ENCODE measurements at regions not wholly inside any gene's neighbourhood (a gene's known extent, or its start where the extent isn't known, plus 50 kb on each side); places are given as distances from the start of the nearest gene placed in this dataset.

- no peak overlapping the region for H3K27ac Mint-ChIP-seq
- H3K4me3 ChIP-seq (ENCODE audit: low read length): no peak overlapping the region
- peaks cover 4% of the 10 kb centered on the region for H3K9me3 ChIP-seq (ENCODE audit: control insufficient read depth, insufficient read depth, low read length)
- peaks cover 19 to 27% of the 10 kb centered on the region in 2 donors for H3K9me3 Mint-ChIP-seq
- H3K27ac ChIP-seq (ENCODE audit: low read length): no peak overlapping the region
- ATAC-seq (no peak), DNase-seq (no peak)
- no peaks in the 10 kb centered on the region for H3K4me1 ChIP-seq (ENCODE audit: control insufficient read depth, insufficient read depth, low read length)
- H3K36me3 Mint-ChIP-seq: peaks cover 14% of the 10 kb centered on the region
- 88% methylated on average over 4 of the region's 5 CpGs for WGBS (ENCODE audit: insufficient coverage)
- no peaks in the 10 kb centered on the region for H3K27me3 ChIP-seq (ENCODE audit: control insufficient read depth, insufficient read depth, low read length)
- no peaks in the 10 kb centered on the region for H3K27me3 Mint-ChIP-seq (ENCODE audit: low read depth in 2 of 2)
- no peak overlapping the region for H3K4me3 Mint-ChIP-seq
- no peaks in the 10 kb centered on the region for H3K4me1 Mint-ChIP-seq
- intact Hi-C loops (cut with micrococcal nuclease): no loop called here
- TF ChIP-seq CTCF (IDR thresholded peaks at IDR 0.05): no peak
- H3K36me3 ChIP-seq (ENCODE audit: control insufficient read depth, insufficient read depth, low read length): no peaks in the 10 kb centered on the region
Measured at GRCh38 chr1:95553595-95553994, 319.6 kb downstream of the RWDD3 start.

DNA sequence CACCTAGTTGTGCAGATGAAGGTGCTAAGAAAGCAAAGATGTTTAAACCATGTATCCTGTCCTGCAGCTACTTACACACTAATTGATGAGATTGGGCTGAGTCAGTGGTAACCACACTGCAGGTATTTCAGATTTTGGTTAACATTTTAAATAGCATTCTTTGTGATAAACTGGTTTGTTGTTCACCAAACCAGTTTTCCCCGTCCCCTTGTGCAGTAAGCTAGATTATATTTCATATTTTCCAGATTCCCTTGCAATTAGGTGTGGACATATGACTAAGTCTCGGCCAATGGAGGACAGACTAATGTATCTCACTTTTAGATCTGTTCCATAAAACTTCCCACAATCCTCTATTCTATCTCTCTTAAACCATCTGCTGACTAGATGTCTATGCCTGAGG is 320.4 kb downstream of the RWDD3 start:
- DNase-seq: no peak
- Mint-ChIP-seq H3K36me3 (peaks cover 10% of the 10 kb centered on the region), H3K4me1 (no peaks in the 10 kb centered on the region), H3K9me3 (peaks cover 16 to 29% of the 10 kb centered on the region in 2 donors), H3K27me3 (ENCODE audit: low read depth in 2 of 2) (no peaks in the 10 kb centered on the region), H3K27ac (no peak overlapping the region), H3K4me3 (no peak overlapping the region)
- TF ChIP-seq CTCF (IDR thresholded peaks at IDR 0.05): no peak
- H3K4me3 ChIP-seq (ENCODE audit: low read length): no peak overlapping the region
- intact Hi-C loops (cut with micrococcal nuclease): no loop called here
- peaks cover 6% of the 10 kb centered on the region for H3K9me3 ChIP-seq (ENCODE audit: control insufficient read depth, insufficient read depth, low read length)
- H3K27ac ChIP-seq (ENCODE audit: low read length): no peak overlapping the region
- H3K36me3 ChIP-seq (ENCODE audit: control insufficient read depth, insufficient read depth, low read length): no peaks in the 10 kb centered on the region
- 80% methylated on average over 1 of the region's 2 CpGs for WGBS (ENCODE audit: insufficient coverage)
- H3K27me3 ChIP-seq (ENCODE audit: control insufficient read depth, insufficient read depth, low read length): no peaks in the 10 kb centered on the region
- H3K4me1 ChIP-seq (ENCODE audit: control insufficient read depth, insufficient read depth, low read length): no peaks in the 10 kb centered on the region
- ATAC-seq: no peak

- H3K36me3 ChIP-seq (ENCODE audit: control insufficient read depth, insufficient read depth, low read length): no peaks in the 10 kb centered on the region
- H3K4me3 ChIP-seq (ENCODE audit: low read length): no peak overlapping the region
- H3K27me3 ChIP-seq (ENCODE audit: control insufficient read depth, insufficient read depth, low read length): no peaks in the 10 kb centered on the region
- H3K4me1 Mint-ChIP-seq: no peaks in the 10 kb centered on the region
- no peak overlapping the region for H3K4me3 Mint-ChIP-seq
- H3K36me3 Mint-ChIP-seq: peaks cover 7% of the 10 kb centered on the region
- peaks cover 8 to 22% of the 10 kb centered on the region in 2 donors for H3K9me3 Mint-ChIP-seq
- H3K27ac ChIP-seq (ENCODE audit: low read length): no peak overlapping the region
- WGBS (ENCODE audit: insufficient coverage): 100% methylated on average over 1 of the region's 1 CpG
- DNase-seq (no peak), ATAC-seq (no peak)
- no peaks in the 10 kb centered on the region for H3K27me3 Mint-ChIP-seq (ENCODE audit: low read depth in 2 of 2)
- no peak overlapping the region for H3K27ac Mint-ChIP-seq
- TF ChIP-seq CTCF (IDR thresholded peaks at IDR 0.05): no peak
- H3K9me3 ChIP-seq (ENCODE audit: control insufficient read depth, insufficient read depth, low read length): peaks cover 2% of the 10 kb centered on the region
- H3K4me1 ChIP-seq (ENCODE audit: control insufficient read depth, insufficient read depth, low read length): no peaks in the 10 kb centered on the region
- intact Hi-C loops (cut with micrococcal nuclease): no loop called here
Measured at GRCh38 chr1:95558791-95559190, 324.8 kb downstream of the RWDD3 start.

DNA sequence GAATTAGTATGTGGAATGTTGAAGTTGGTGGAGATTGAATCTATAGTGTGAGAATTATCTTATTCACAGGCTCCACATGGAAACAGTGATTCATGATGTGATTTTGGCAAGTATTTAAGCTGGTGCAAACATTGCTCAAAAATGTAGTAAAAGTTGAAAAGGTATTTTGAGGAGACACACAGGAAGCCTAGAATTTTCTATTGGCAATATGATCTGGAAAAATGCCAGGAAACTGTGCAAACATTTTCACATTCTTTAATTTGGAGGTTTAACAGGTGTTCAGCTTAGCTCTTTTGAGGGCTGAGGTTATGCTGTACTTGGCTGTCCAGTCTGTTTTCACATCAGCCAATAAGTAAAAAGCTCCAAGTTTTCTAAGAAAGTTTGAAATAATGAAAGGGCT is 327.3 kb downstream of the RWDD3 start:
- Histone ChIP-seq H3K4me3 (ENCODE audit: low read length) (no peak overlapping the region), H3K27me3 (ENCODE audit: control insufficient read depth, insufficient read depth, low read length) (no peaks in the 10 kb centered on the region), H3K4me1 (ENCODE audit: control insufficient read depth, insufficient read depth, low read length) (no peaks in the 10 kb centered on the region), H3K9me3 (ENCODE audit: control insufficient read depth, insufficient read depth, low read length) (peaks cover 2% of the 10 kb centered on the region), H3K27ac (ENCODE audit: low read length) (no peak overlapping the region), H3K36me3 (ENCODE audit: control insufficient read depth, insufficient read depth, low read length) (no peaks in the 10 kb centered on the region)
- no peaks in the 10 kb centered on the region for H3K4me1 Mint-ChIP-seq
- ATAC-seq: no peak
- no peak for DNase-seq
- no peaks in the 10 kb centered on the region for H3K27me3 Mint-ChIP-seq (ENCODE audit: low read depth in 2 of 2)
- no peak for TF ChIP-seq CTCF (IDR thresholded peaks at IDR 0.05)
- H3K27ac Mint-ChIP-seq: no peak overlapping the region
- H3K4me3 Mint-ChIP-seq: no peak overlapping the region
- H3K9me3 Mint-ChIP-seq: peaks cover 10 to 20% of the 10 kb centered on the region in 2 donors
- intact Hi-C loops (cut with micrococcal nuclease): no loop called here
- H3K36me3 Mint-ChIP-seq: peaks cover 7% of the 10 kb centered on the region
